Osteoblast (primary cell): ENCODE measurements at regions not wholly inside any gene's neighbourhood (a gene's known extent, or its start where the extent isn't known, plus 50 kb on each side); places are given as distances from the start of the nearest gene placed in this dataset.
A peak's percentile ranks its signal among the peaks of the same experiment; 100 is the strongest.

Experiments used
- DNase-seq: peaks from one replicate; pipeline ENCODE4 v3.0.0; 2011; ENCODE audit warnings: low spot score, mixed read lengths; ENCODE audit not compliant: insufficient read length; ENCODE audit errors: missing footprints
- H2AFZ ChIP-seq: 2 replicates; pipeline ENCODE4 v1.6.0; 2011; ENCODE audit warnings: mild to moderate bottlenecking, low read length
- H3K27ac ChIP-seq: 2 replicates; pipeline ENCODE4 v1.5.1; 2011; ENCODE audit warnings: mild to moderate bottlenecking, low read depth, low read length, moderate library complexity
- H3K27me3 ChIP-seq: 2 replicates; pipeline ENCODE4 v1.6.0; 2012; ENCODE audit warnings: mild to moderate bottlenecking, control low read depth, inconsistent platforms, low read length, moderate library complexity; ENCODE audit not compliant: insufficient read depth
- H3K36me3 ChIP-seq: 2 replicates; pipeline ENCODE4 v1.5.1; 2011; ENCODE audit warnings: mild to moderate bottlenecking, low read length, control low read depth, moderate library complexity; ENCODE audit not compliant: insufficient read depth
- H3K4me1 ChIP-seq: 2 replicates; pipeline ENCODE4 v1.5.1; 2011; ENCODE audit warnings: mild to moderate bottlenecking, low read length, control low read depth, moderate library complexity; ENCODE audit not compliant: insufficient read depth
- H3K4me2 ChIP-seq: 2 replicates; pipeline ENCODE4 v1.6.0; 2011; ENCODE audit warnings: mild to moderate bottlenecking, low read length; ENCODE audit not compliant: insufficient read depth
- H3K4me3 ChIP-seq: fragments of 200-600 bp; sonication (generic); 3 replicates; pipeline ENCODE4 v1.5.1; 2012; ENCODE audit warnings: mild to moderate bottlenecking, low read length, inconsistent platforms; ENCODE audit not compliant: insufficient read depth
- H3K79me2 ChIP-seq: 2 replicates; pipeline ENCODE4 v1.6.0; 2012; ENCODE audit warnings: mild to moderate bottlenecking, low read length, control low read depth, inconsistent platforms; ENCODE audit not compliant: insufficient read depth
- H3K9me3 ChIP-seq: 2 replicates; pipeline ENCODE4 v1.5.1; 2011; ENCODE audit warnings: low read depth, low read length, control low read depth
- H4K20me1 ChIP-seq: 2 replicates; pipeline ENCODE4 v1.6.0; 2012; ENCODE audit warnings: mild to moderate bottlenecking, low read length, control low read depth; ENCODE audit not compliant: insufficient read depth
- TF ChIP-seq, protein P1 (sequence below): IDR thresholded peaks from 2 replicates; pipeline ENCODE4 v1.5.1; 2011; ENCODE audit warnings: mild to moderate bottlenecking, low read depth, low read length, moderate library complexity; ENCODE audit errors: extremely low read depth

DNA sequence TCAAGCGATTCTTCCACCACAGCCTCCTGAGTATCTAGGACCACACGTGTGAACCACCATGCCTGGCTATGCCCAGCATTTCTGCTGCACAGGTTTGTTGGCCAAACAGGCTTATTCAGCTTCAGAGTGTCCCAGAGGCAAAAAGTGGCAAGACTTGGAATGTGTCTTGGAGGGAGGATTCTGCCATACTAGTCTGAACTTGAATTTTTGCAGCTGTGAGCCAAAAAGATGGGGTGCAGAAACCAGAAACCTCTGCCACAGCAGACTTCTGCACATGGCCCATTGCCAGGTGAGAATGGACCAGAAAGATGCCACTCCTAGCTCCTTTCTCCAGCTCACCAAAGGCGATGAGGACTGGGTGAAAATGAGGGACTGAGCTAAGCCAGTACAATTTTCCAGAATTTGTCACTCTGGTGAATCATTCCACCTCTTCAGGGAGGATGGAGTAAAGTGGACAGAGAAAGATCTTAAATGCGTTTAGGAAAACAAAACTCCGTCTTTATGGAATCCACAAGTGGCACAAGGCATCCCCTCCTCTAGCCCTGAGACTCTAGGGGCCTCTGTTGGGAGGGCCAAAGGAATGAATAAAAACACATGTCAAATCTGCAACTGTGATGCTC lies 369.1 kb upstream of the CLNK start:
- Histone ChIP-seq H3K27ac (no peak overlapping the region), H3K79me2 (no peaks in the 10 kb centered on the region), H3K9me3 (no peaks in the 10 kb centered on the region), H3K4me1 (no peaks in the 10 kb centered on the region), H4K20me1 (no peaks in the 10 kb centered on the region), H3K27me3 (no peaks in the 10 kb centered on the region), H3K36me3 (no peaks in the 10 kb centered on the region), H3K4me2 (no peak overlapping the region), H2AFZ (no peak overlapping the region), H3K4me3 (no peak overlapping the region)
- peak; percentile 14 for DNase-seq
- TF ChIP-seq, protein P1, sequence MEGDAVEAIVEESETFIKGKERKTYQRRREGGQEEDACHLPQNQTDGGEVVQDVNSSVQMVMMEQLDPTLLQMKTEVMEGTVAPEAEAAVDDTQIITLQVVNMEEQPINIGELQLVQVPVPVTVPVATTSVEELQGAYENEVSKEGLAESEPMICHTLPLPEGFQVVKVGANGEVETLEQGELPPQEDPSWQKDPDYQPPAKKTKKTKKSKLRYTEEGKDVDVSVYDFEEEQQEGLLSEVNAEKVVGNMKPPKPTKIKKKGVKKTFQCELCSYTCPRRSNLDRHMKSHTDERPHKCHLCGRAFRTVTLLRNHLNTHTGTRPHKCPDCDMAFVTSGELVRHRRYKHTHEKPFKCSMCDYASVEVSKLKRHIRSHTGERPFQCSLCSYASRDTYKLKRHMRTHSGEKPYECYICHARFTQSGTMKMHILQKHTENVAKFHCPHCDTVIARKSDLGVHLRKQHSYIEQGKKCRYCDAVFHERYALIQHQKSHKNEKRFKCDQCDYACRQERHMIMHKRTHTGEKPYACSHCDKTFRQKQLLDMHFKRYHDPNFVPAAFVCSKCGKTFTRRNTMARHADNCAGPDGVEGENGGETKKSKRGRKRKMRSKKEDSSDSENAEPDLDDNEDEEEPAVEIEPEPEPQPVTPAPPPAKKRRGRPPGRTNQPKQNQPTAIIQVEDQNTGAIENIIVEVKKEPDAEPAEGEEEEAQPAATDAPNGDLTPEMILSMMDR, result no peak

GRCh38 chr4:11051181-11051580 lies 366.6 kb upstream of the CLNK start:
- Histone ChIP-seq H4K20me1 (no peaks in the 10 kb centered on the region), H3K4me2 (no peak overlapping the region), H2AFZ (no peak overlapping the region), H3K4me1 (no peaks in the 10 kb centered on the region), H3K4me3 (no peak overlapping the region), H3K27ac (no peak overlapping the region), H3K79me2 (no peaks in the 10 kb centered on the region), H3K36me3 (no peaks in the 10 kb centered on the region), H3K9me3 (no peaks in the 10 kb centered on the region), H3K27me3 (no peaks in the 10 kb centered on the region)
- no peak for DNase-seq
- TF ChIP-seq, protein P1, result no peak

DNA sequence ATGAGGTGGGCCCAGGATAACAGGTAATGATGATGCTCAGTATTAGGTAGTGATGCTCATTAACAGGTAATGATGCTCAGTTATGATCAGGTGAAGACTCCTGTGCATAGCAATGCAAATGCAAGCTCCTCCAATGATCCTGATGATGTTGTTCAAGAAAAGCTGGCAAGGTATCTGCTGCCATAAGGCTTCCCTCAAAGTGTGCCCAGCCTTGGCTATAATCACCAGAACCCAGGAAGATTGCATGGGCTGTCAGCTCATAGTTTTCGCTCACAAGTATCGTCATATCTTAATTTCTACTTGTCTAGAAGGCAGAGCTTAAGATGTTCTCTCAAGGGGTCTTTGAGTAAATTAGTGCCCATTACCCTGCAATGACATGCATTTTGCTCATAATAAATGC lies 366.2 kb upstream of the CLNK start:
- Histone ChIP-seq H3K79me2 (no peaks in the 10 kb centered on the region), H3K4me1 (no peaks in the 10 kb centered on the region), H3K27ac (no peak overlapping the region), H3K4me2 (no peak overlapping the region), H3K4me3 (no peak overlapping the region), H3K27me3 (no peaks in the 10 kb centered on the region), H3K36me3 (no peaks in the 10 kb centered on the region), H3K9me3 (no peaks in the 10 kb centered on the region), H2AFZ (no peak overlapping the region), H4K20me1 (no peaks in the 10 kb centered on the region)
- TF ChIP-seq, protein P1, result no peak
- no peak for DNase-seq

DNA sequence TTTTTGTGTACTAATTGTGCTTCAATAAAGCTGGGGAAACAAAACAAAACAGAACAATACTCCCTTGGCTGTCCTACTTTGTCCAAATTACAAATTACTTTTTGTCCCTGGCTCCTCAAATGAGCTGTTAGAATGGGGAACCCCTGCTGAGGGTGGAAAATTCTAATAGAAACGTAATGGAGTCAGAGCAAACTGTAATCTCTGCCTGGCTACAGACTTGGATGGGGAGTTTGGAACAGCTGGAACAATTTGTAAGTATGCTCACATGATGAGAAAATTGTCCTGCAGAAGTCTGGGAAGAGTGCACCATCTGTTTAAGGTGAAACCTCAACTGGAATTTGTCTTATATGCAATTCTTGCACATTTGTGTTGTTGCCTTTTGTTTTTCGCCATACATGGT lies 364.4 kb upstream of the CLNK start:
- TF ChIP-seq, protein P1, result no peak

More for the DNA sequence above, 364.4 kb upstream of the CLNK start:
- no peaks in the 10 kb centered on the region for H3K36me3 ChIP-seq
- no peak overlapping the region for H3K4me3 ChIP-seq
- no peaks in the 10 kb centered on the region for H3K9me3 ChIP-seq
- no peaks in the 10 kb centered on the region for H3K27me3 ChIP-seq
- no peak overlapping the region for H2AFZ ChIP-seq
- no peaks in the 10 kb centered on the region for H4K20me1 ChIP-seq
- H3K4me1 ChIP-seq, result no peaks in the 10 kb centered on the region
- no peaks in the 10 kb centered on the region for H3K79me2 ChIP-seq
- H3K4me2 ChIP-seq, result no peak overlapping the region
- no peak for DNase-seq
- H3K27ac ChIP-seq, result no peak overlapping the region
